ENCODE measurements at regions not wholly inside any gene's neighbourhood (a gene's known extent, or its start where the extent isn't known, plus 50 kb on each side); places are given as distances from the start of the nearest gene placed in this dataset.

DNA sequence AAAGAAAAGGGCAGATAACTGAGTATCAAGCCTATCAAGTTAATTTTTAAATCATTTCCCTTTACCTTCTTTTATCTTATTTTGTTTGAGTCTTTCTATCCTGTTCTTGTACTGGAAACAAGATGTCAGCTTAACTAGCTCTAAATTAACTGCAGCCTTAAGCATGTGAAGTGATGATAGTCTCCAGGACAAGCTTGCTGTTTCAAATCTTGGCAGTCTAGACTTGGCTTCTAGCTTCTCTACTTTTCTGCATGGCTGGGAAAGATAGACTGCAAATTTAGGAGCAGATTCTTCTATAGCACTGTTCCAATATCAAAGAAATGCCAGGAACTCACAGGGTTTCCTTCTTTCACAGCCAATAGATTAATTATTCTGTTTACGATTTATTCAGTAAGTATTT, 1034.4 kb downstream of the TUSC7 start:
- intact Hi-C loops (cut with DNase I; ENCODE audit: low total_unique reads): no loop called here
- TF ChIP-seq, protein P1, sequence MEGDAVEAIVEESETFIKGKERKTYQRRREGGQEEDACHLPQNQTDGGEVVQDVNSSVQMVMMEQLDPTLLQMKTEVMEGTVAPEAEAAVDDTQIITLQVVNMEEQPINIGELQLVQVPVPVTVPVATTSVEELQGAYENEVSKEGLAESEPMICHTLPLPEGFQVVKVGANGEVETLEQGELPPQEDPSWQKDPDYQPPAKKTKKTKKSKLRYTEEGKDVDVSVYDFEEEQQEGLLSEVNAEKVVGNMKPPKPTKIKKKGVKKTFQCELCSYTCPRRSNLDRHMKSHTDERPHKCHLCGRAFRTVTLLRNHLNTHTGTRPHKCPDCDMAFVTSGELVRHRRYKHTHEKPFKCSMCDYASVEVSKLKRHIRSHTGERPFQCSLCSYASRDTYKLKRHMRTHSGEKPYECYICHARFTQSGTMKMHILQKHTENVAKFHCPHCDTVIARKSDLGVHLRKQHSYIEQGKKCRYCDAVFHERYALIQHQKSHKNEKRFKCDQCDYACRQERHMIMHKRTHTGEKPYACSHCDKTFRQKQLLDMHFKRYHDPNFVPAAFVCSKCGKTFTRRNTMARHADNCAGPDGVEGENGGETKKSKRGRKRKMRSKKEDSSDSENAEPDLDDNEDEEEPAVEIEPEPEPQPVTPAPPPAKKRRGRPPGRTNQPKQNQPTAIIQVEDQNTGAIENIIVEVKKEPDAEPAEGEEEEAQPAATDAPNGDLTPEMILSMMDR (IDR thresholded peaks at IDR 0.05): no peak
- TF ChIP-seq POLR2A (IDR thresholded peaks at IDR 0.05): no peak
- 64 to 69% methylated on average over 1 of the region's 1 CpG for WGBS, 2 donors
- DNase-seq (ENCODE audit: low spot score in 2 of 2): no peak
- H3K4me3 ChIP-seq (ENCODE audit: low read depth, poor library complexity, severe bottlenecking): no peak overlapping the region

DNA sequence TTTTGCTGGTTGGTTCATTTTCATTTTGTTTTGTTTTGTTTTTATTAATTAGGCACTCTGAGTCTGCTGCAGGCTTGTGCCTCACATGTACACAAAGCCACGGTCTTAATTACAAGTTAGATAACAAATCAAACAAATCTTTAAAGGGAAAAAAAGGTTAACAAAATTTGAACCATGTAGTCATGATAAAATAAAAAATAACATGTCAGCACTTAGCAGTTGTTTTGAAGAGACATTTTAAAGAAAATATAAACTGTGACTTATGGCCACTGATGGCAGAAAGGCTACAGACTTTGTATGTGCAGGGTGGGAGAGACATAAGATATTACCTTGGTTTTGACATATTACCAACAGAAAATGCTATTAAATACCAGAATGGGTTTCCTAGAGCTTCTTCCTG, 1035.4 kb downstream of the TUSC7 start:
- no peak overlapping the region for H3K4me3 ChIP-seq (ENCODE audit: low read depth, poor library complexity, severe bottlenecking)
- intact Hi-C loops (cut with DNase I; ENCODE audit: low total_unique reads): no loop called here
- 62 to 77% methylated on average over 1 of the region's 1 CpG for WGBS, 2 donors
- DNase-seq (ENCODE audit: low spot score in 2 of 2): no peak
- TF ChIP-seq POLR2A (IDR thresholded peaks at IDR 0.05): no peak
- TF ChIP-seq, protein P1 (IDR thresholded peaks at IDR 0.05): no peak

DNA sequence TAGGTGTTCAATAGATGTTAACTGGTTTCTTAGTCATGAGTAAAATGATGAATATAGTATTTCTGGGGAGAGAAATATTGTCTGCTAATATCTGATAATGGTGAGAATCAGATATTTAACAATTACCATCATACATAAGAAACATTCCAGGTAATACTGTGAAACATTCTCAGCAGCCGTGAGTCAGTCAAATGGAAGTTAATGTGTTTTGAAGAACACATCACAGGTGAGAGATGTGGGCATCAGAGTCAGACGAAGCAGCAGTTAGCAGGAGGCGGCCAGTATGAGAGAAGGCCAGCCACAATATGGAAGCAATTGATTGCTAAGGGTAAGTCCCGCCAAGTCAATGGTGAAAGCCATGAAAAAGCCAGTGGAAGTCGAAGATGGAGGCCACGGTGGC, 1035.9 kb downstream of the TUSC7 start:
- DNase-seq (ENCODE audit: low spot score in 2 of 2): no peak
- WGBS, 2 donors: 81 to 95% methylated on average over 6 of the region's 6 CpGs
- no peak overlapping the region for H3K4me3 ChIP-seq (ENCODE audit: low read depth, poor library complexity, severe bottlenecking)
- TF ChIP-seq, protein P1 (IDR thresholded peaks at IDR 0.05): no peak
- TF ChIP-seq POLR2A (IDR thresholded peaks at IDR 0.05): no peak
- intact Hi-C loops (cut with DNase I; ENCODE audit: low total_unique reads): no loop called here

DNA sequence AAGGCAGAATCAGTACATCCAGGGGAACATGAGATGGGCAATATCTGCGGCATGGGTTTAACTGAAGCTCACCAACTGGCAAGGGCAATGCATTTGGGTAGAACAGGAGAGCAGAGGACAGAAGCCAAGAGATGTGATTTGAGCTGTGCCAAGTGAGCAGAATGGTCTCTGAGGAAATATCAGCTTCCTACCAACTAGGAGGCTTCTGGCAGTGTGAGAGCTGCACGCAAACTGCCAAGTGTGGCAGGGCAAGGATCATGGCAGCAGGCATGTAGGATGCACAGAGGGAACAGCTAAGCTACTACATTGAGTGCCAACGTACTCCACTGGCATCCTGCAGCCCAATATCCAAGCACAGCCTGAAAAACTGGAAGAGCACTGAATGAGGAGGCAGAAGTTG, 1036.5 kb downstream of the TUSC7 start:
- TF ChIP-seq, protein P1 (IDR thresholded peaks at IDR 0.05): no peak
- no peak for TF ChIP-seq POLR2A (IDR thresholded peaks at IDR 0.05)
- no peak for DNase-seq (ENCODE audit: low spot score in 2 of 2)
- no peak overlapping the region for H3K4me3 ChIP-seq (ENCODE audit: low read depth, poor library complexity, severe bottlenecking)
- intact Hi-C loops (cut with DNase I; ENCODE audit: low total_unique reads): no loop called here
- 74 to 76% methylated on average over 3 of the region's 3 CpGs for WGBS, 2 donors

DNA sequence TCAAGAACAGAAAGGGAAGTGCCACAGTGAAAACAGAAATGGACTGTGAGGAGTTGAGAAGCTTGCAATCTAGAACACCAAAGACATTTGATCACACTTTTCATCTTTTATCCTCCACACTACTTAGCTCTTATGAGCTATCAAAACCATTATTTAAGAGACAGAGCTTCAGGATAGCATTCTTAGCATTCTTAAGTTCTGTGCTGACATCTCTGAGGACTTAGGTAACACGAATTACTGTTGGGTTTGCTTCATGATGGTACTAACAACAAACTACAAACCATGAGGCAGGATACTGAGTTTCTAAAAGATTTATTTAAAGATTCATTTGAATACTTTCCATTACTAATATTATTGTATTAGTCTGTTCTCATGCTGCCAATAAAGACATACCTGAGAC, 1038.6 kb downstream of the TUSC7 start:
- DNase-seq (ENCODE audit: low spot score in 2 of 2): no peak
- intact Hi-C loops (cut with DNase I; ENCODE audit: low total_unique reads): no loop called here
- TF ChIP-seq POLR2A (IDR thresholded peaks at IDR 0.05): no peak
- TF ChIP-seq, protein P1 (IDR thresholded peaks at IDR 0.05): no peak
- WGBS, 2 donors: 25 to 52% methylated on average over 1 of the region's 1 CpG
- no peak overlapping the region for H3K4me3 ChIP-seq (ENCODE audit: low read depth, poor library complexity, severe bottlenecking)

DNA sequence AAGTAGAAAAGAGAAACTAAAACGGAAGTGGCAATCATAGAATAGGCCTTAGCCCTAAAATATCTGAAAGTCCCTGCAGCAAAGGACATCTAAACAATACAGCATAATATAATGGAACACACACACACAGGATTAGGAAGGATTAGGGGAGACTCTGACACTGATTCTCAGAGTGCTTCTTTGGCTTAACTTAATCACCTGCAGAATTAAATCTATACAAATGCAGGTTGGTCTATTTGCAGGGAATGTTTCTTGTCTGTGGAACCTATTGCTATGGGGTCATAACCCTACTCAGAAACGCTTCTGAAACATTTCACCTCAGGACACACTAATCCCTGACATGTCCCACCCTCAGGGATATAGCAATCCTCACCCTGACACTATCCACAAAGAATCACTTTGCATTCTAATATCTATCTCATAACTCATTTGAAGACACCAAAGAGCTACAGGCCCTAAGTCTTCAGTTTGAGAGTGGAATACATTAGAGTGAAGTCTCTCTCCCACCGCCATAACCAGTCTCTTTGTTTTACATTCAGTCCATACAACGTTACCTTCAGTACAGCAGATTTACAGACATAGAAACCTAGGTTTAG, 1041.2 kb downstream of the TUSC7 start:
- 65 to 68% methylated on average over 4 of the region's 4 CpGs for WGBS, 2 donors

More for the DNA sequence above, 1041.2 kb downstream of the TUSC7 start:
- no peak overlapping the region for H3K4me3 ChIP-seq (ENCODE audit: low read depth, poor library complexity, severe bottlenecking)
- TF ChIP-seq POLR2A (IDR thresholded peaks at IDR 0.05): no peak
- TF ChIP-seq, protein P1 (IDR thresholded peaks at IDR 0.05): no peak
- intact Hi-C loops (cut with DNase I; ENCODE audit: low total_unique reads): no loop called here
- DNase-seq (ENCODE audit: low spot score in 2 of 2): no peak

Measured in lower leg skin (tissue), 4 donors.